HG03196 (cell line): ENCODE measurements at regions not wholly inside any gene's neighbourhood (a gene's known extent, or its start where the extent isn't known, plus 50 kb on each side); places are given as distances from the start of the nearest gene placed in this dataset.
"Not testable (repeated sequence)": the region's sequence is repeated elsewhere in the genome, so short reads cannot be mapped to it uniquely, and the experiment has no call there.

Source experiments
- ATAC-seq: cut with Tn5 transposase; IDR thresholded peaks from one replicate; pipeline ENCODE4 v1.9.1; 2021; ENCODE audit not compliant: unreplicated experiment

DNA sequence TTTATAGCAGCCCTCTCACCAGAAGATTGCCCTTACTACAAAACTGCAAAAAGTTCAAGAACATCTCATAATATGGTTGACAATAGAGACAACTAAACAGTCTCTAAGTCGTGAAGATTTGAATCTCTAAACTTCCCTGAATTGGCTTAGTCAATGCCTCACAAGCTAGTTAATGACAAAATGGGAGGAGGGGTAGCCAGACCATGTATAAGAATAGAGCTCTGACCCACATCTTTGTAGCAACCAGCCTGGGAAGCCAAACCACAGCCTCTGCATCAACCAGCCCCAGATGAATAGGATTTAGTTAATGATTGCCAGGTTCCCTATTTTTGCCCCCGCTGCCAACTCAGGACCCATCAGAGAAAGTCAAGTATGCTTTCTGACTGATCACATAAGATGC, 1265.9 kb upstream of the PCDH10 start:
- not testable (repeated sequence) for ATAC-seq

DNA sequence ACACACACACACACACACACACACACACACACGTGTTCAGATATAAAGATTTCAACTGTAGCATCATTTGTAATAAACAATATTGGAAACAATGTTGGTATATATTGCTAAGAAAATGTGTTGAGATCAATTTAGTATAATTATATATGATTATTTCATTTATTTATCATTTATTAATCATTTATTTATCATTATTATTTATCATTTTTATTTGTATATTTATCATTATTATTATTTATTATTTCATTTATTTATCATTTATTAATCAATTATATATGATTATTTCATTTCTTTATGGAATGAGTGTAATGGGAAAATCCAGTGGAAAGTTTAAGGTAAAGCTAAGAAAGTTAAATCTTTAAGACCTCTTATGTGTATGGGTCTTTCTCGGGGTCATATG, 1223.4 kb upstream of the PCDH10 start:
- ATAC-seq = not testable (repeated sequence)

GRCh38 chr4:131967646-131968045, 1181.4 kb upstream of the PCDH10 start:
- not testable (repeated sequence) for ATAC-seq

GRCh38 chr4:131974730-131975129, 1174.4 kb upstream of the PCDH10 start:
- ATAC-seq = no peak

GRCh38 chr4:131975276-131976132, 1173.6 kb upstream of the PCDH10 start:
- ATAC-seq = not testable (repeated sequence)

DNA sequence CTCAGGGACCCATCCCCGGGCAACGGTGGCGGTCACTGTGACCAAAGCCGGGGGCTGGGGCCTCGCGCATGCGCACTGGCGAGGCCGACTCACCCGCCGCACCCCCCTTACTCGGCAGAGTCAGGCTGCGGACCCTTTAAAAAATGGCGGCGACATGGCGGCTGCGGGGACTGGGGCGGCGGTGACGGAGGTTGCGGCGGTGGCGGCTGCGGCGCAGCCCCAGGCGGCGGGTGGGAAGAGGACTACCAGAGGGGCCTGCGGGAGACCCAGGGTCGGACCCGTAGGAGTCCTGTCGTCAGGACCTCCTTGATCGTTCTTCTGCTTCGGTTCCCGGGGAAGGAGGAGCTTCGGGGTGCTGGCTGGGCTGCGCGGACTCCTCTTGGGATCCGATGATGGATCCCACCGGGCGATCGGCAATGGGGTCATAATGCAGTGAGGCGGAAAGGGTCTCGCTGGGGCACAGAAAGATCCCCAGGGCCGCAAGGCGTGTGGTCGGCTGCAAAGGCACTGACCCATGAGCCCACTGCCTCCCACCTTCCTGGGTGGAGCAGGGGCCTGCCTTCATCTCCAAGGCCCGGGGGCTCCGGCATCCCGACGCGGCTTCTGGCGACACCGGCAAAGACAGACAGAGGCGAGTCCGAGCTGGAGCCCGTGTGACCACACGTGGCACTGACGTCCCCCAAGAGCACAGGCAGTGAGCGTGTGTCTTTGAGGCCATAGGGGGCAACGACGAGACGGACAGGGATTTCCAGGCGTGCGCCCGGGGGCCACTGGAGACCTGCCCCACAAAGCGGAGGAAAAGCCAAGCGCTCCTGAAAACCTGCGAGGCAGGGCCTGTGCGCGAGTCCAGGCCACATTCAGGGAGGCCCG, 1172.7 kb upstream of the PCDH10 start:
- ATAC-seq = not testable (repeated sequence)

GRCh38 chr4:131978120-131978519, 1171.0 kb upstream of the PCDH10 start:
- ATAC-seq = no peak

- ATAC-seq = no peak
These were observed 1159.5 kb upstream of the PCDH10 start for GRCh38 chr4:131989576-131989975.

GRCh38 chr4:132001542-132001941, 1147.6 kb upstream of the PCDH10 start:
- ATAC-seq = no peak

DNA sequence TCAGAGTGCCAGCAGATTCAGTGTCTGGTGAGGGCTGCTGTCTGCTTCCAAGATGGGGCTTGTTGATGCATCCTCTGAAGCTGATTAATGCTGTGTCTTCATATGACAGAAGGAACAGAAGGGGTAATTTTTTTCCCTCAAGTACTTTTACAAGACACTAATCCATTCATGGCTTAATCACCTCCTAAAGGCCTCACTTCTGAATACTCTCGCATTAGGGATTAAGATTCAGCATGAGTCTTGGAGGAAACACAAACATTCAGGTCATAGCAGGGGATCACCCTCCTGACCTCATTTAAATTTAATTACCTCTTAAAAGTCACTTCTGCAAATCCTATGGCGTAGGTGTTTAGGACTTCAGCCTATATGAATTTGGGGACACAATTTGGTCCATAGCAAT, 1145.5 kb upstream of the PCDH10 start:
- ATAC-seq = no peak

- no peak for ATAC-seq
These were observed 1133.8 kb upstream of the PCDH10 start for GRCh38 chr4:132015321-132015720.

GRCh38 chr4:132016703-132017350, 1132.3 kb upstream of the PCDH10 start:
- no peak for ATAC-seq

DNA sequence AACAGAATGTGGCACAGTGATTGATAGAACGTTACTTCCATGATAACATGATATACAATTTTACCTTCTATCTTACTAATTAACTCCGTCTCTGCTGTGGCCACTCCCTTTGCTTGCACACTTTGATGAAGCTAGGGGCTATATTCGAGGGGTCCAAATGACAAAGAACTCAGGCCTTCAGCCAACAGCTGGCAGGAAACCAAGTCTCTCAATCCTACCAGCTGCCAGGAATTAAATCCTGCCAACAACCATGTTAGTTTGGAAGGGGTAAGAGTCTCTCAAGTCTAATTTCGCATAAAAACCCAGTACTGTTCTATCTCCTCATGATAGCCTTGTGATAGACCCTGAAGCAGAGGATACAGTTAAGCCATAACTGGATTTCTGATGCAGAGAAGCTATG, 1122.9 kb upstream of the PCDH10 start:
- ATAC-seq = no peak

GRCh38 chr4:132026816-132027215, 1122.3 kb upstream of the PCDH10 start:
- ATAC-seq = no peak

DNA sequence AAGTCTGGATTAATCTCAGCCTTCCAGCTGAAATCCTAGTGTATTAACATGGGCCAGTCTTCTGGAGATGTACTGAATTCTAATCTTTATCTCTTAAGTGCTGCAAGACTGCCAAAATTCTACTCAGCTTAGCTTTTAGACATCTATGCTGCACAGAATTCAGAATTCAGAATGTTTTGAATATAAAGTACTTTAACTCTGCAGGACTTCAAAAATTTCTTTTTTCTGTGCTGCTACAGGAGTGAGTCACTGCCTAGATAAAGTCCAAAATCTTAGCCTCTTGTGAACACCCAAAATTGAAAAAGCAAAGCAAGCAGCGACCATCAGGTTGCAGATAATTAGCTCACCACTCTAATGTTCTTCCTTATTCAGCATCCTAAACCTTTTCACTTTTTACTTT, 1092.6 kb upstream of the PCDH10 start:
- ATAC-seq = no peak

DNA sequence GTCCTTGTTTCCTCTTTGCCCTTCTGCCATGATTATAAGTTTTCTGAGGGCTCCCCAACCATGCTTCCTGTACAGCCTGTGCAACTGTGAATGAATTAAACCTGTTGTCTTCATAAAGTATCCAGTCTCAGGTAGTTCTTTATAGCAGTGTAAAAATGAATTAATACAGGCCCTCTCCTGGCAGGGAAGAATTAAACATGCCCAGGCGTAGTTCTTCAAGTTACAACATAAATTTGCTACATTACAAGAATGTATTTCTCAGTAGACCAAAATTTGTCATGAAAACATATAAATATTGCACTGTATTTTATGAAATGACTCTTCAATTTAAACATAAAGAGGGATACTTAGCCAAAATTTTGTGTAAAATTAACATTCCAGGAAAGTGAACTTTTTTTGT, 1089.9 kb upstream of the PCDH10 start:
- ATAC-seq = no peak

DNA sequence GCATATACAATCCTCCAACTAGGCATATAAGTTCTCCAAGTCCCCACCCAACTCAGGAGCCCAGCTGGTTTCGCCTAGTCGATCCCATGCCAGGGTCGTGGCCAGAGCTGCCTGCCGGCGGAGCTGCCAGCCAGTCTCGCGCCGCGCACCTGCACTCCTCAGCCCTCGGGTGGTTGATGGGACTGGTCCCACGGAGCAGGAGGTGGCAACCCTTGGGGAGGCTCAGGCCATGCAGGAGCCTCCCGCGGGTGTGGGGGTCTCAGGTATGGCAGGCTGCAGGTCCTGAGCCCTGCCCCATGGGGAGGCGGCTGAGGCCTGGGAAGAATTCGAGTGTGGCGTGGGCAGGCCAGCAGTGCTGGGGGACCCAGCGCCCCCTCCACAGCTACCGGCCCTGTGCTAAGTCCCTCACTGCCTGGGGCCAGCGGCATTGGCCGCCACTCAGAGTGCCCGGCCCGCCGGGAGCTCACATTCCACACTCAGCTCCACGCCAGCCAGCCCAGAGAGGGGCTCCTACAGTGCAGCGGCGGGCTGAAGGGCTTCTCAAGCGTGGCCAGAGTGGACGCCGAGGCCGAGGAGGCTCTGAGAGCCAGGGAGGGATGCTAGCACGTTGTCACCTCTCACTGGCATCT, 1086.4 kb upstream of the PCDH10 start:
- ATAC-seq = no peak

GRCh38 chr4:132063829-132064228, 1085.3 kb upstream of the PCDH10 start:
- no peak for ATAC-seq

DNA sequence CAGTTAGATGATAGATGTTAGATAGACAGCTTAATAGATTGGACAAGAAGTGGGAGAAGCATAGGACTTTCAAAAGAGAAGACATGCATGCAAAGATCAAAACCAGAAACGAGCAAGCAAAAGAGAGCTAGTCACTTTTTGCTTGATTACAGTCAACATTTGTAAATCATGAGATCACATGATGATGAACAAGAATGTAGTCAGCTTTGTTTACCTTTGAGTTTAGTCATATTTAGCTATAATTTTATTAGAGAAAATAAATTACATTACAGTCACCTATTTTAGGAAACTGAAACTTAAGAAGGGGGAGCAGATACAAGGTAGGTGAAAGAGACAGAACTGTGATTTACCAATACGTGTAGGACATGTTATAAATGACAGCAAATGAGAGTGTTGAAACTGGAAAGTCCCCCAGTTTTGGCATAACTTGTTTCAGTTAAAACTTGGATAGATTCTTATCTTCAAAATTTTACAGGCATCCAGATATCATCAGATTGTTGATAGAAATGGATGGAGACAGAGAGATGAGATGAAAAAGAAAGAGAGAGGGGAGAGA, 1083.1 kb upstream of the PCDH10 start:
- no peak for ATAC-seq

- ATAC-seq = no peak
These were observed 1077.3 kb upstream of the PCDH10 start for GRCh38 chr4:132071815-132072214.

- no peak for ATAC-seq
These were observed 1072.3 kb upstream of the PCDH10 start for GRCh38 chr4:132076829-132077228.
